ENCODE measurements at regions not wholly inside any gene's neighbourhood (a gene's known extent, or its start where the extent isn't known, plus 50 kb on each side); places are given as distances from the start of the nearest gene placed in this dataset.

- no peak for DNase-seq (ENCODE audit: insufficient read length, low spot score, missing footprints)
- no peaks in the 10 kb centered on the region for H3K4me1 ChIP-seq (ENCODE audit: insufficient read depth, low read length)
Measured at GRCh38 chr10:118444069-118444468, 101.9 kb upstream of the FAM204A start.

GRCh38 chr10:118442032-118442431 is 99.9 kb upstream of the FAM204A start:
- Histone ChIP-seq H2AFZ (ENCODE audit: low read length) (no peak overlapping the region), H3K27me3 (ENCODE audit: insufficient read depth, low read length) (no peaks in the 10 kb centered on the region), H3K9me3 (ENCODE audit: low read depth, low read length) (no peaks in the 10 kb centered on the region), H3K4me1 (ENCODE audit: insufficient read depth, low read length) (no peaks in the 10 kb centered on the region), H3K4me3 (ENCODE audit: insufficient read depth, low read length) (no peak overlapping the region), H4K20me1 (ENCODE audit: insufficient read depth, low read length) (no peaks in the 10 kb centered on the region), H3K36me3 (ENCODE audit: insufficient read depth, low read length) (no peaks in the 10 kb centered on the region), H3K79me2 (ENCODE audit: insufficient read depth, low read length) (no peaks in the 10 kb centered on the region), H3K4me2 (ENCODE audit: insufficient read depth, low read length) (no peak overlapping the region), H3K27ac (ENCODE audit: low read depth, low read length) (no peak overlapping the region)
- TF ChIP-seq CTCF (IDR thresholded peaks at IDR 0.05; ENCODE audit: extremely low read depth, low read depth, low read length) = no peak
- DNase-seq (ENCODE audit: insufficient read length, low spot score, missing footprints) = no peak

More at GRCh38 chr10:118444069-118444468, 101.9 kb upstream of the FAM204A start:
- Histone ChIP-seq H3K9me3 (ENCODE audit: low read depth, low read length) (no peaks in the 10 kb centered on the region), H3K27me3 (ENCODE audit: insufficient read depth, low read length) (no peaks in the 10 kb centered on the region), H3K79me2 (ENCODE audit: insufficient read depth, low read length) (no peaks in the 10 kb centered on the region), H3K27ac (ENCODE audit: low read depth, low read length) (no peak overlapping the region), H3K4me3 (ENCODE audit: insufficient read depth, low read length) (no peak overlapping the region), H3K4me2 (ENCODE audit: insufficient read depth, low read length) (no peak overlapping the region), H2AFZ (ENCODE audit: low read length) (no peak overlapping the region), H3K36me3 (ENCODE audit: insufficient read depth, low read length) (no peaks in the 10 kb centered on the region), H4K20me1 (ENCODE audit: insufficient read depth, low read length) (no peaks in the 10 kb centered on the region)
- TF ChIP-seq CTCF (IDR thresholded peaks at IDR 0.05; ENCODE audit: extremely low read depth, low read depth, low read length) = no peak

- no peak for TF ChIP-seq CTCF (IDR thresholded peaks at IDR 0.05; ENCODE audit: extremely low read depth, low read depth, low read length)
- Histone ChIP-seq H3K4me3 (ENCODE audit: insufficient read depth, low read length) (no peak overlapping the region), H3K27me3 (ENCODE audit: insufficient read depth, low read length) (no peaks in the 10 kb centered on the region), H3K36me3 (ENCODE audit: insufficient read depth, low read length) (no peaks in the 10 kb centered on the region), H4K20me1 (ENCODE audit: insufficient read depth, low read length) (no peaks in the 10 kb centered on the region), H2AFZ (ENCODE audit: low read length) (no peak overlapping the region), H3K9me3 (ENCODE audit: low read depth, low read length) (no peaks in the 10 kb centered on the region), H3K4me1 (ENCODE audit: insufficient read depth, low read length) (no peaks in the 10 kb centered on the region), H3K79me2 (ENCODE audit: insufficient read depth, low read length) (no peaks in the 10 kb centered on the region), H3K4me2 (ENCODE audit: insufficient read depth, low read length) (no peak overlapping the region), H3K27ac (ENCODE audit: low read depth, low read length) (no peak overlapping the region)
- no peak for DNase-seq (ENCODE audit: insufficient read length, low spot score, missing footprints)
Measured at GRCh38 chr10:118439824-118440223, 97.7 kb upstream of the FAM204A start.

GRCh38 chr10:118436742-118437141 is 94.6 kb upstream of the FAM204A start:
- no peaks in the 10 kb centered on the region for H3K9me3 ChIP-seq (ENCODE audit: low read depth, low read length)
- no peak overlapping the region for H3K4me2 ChIP-seq (ENCODE audit: insufficient read depth, low read length)
- no peak for TF ChIP-seq CTCF (IDR thresholded peaks at IDR 0.05; ENCODE audit: extremely low read depth, low read depth, low read length)
- no peaks in the 10 kb centered on the region for H3K79me2 ChIP-seq (ENCODE audit: insufficient read depth, low read length)
- H3K4me3 ChIP-seq (ENCODE audit: insufficient read depth, low read length) = no peak overlapping the region
- no peak for DNase-seq (ENCODE audit: insufficient read length, low spot score, missing footprints)
- no peaks in the 10 kb centered on the region for H4K20me1 ChIP-seq (ENCODE audit: insufficient read depth, low read length)
- no peaks in the 10 kb centered on the region for H3K27me3 ChIP-seq (ENCODE audit: insufficient read depth, low read length)
- H3K4me1 ChIP-seq (ENCODE audit: insufficient read depth, low read length) = no peaks in the 10 kb centered on the region
- no peak overlapping the region for H2AFZ ChIP-seq (ENCODE audit: low read length)
- no peak overlapping the region for H3K27ac ChIP-seq (ENCODE audit: low read depth, low read length)
- H3K36me3 ChIP-seq (ENCODE audit: insufficient read depth, low read length) = no peaks in the 10 kb centered on the region

Data from osteoblast (primary cell).